Esophagus muscularis mucosa (tissue), 3 donors: ENCODE measurements at regions not wholly inside any gene's neighbourhood (a gene's known extent, or its start where the extent isn't known, plus 50 kb on each side); places are given as distances from the start of the nearest gene placed in this dataset.

ENCODE experiments used
- CTCF ChIP-seq, 3 experiments: fragments of 200-600 bp in 2 of 3; fragments of 450-650 bp in 1 of 3; sonication (generic) in 2 of 3; IDR thresholded peaks; one replicate each; pipeline ENCODE4 v1.5.1; 2017 to 2019; ENCODE audit warnings: antibody characterized with exemption in 3 of 3, mild to moderate bottlenecking in 2 of 3, moderate library complexity in 1 of 3
- POLR2A ChIP-seq: fragments of 450-650 bp; IDR thresholded peaks from one replicate; pipeline ENCODE4 v1.6.1; 2017; ENCODE audit warnings: antibody characterized with exemption, moderate library complexity, mild to moderate bottlenecking, low read depth
- POLR2AphosphoS5 ChIP-seq, 2 donors: sonication (generic); formaldehyde crosslinking; IDR thresholded peaks; one replicate each; pipeline ENCODE4 v1.6.1; 2017; ENCODE audit warnings: antibody characterized with exemption in 2 of 2

DNA sequence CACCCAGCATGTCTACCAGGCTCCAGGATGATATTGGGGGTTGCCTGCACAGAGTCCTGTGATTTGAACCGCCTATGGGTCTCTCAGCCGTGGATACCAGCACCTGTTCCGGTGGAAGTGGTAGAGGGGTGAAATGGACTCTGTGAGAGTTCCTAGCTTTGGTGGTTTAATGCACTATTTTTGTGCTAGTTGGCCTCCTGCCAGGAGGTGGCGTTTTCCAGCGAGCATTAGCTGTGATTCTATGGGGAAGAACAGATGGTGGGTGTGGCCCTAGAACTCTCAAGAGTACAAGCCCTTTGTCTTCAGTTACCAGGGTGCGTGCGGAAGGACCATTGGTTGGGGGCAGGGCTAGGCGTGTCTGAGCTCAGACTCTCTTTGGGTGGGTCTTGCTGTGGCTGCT lies 316.9 kb upstream of the AMOT start:
- no peak for TF ChIP-seq CTCF (IDR thresholded peaks at IDR 0.05)
- TF ChIP-seq POLR2AphosphoS5 (IDR thresholded peaks at IDR 0.05), result no peak
- no peak for TF ChIP-seq POLR2A
